ENCODE measurements at regions not wholly inside any gene's neighbourhood (a gene's known extent, or its start where the extent isn't known, plus 50 kb on each side); places are given as distances from the start of the nearest gene placed in this dataset.

DNA sequence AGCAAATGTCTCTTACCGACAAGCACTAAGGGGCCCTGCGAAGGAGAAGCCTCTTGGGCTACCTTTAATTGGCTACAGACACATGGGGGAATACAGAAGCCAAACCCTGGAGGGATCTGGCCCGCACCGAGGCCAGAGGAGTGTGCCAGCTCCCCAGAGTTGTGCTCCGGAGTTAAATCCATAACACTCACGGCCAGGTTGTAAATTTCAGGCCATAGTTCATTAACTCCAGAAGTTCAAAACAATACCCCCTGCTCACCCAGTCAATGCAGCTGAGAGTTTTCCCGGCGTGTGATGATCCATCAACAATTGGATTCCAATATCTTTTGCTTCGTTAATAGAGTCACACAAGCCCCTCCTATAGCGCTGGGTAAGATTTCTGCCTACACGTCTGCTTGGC, 371.5 kb downstream of the NXPE2 start:
- intact Hi-C loops (cut with DNase I): no loop called here
- H3K9me3 ChIP-seq: no peaks in the 10 kb centered on the region
- no peak overlapping the region for H3K4me3 ChIP-seq
- TF ChIP-seq, protein P1, sequence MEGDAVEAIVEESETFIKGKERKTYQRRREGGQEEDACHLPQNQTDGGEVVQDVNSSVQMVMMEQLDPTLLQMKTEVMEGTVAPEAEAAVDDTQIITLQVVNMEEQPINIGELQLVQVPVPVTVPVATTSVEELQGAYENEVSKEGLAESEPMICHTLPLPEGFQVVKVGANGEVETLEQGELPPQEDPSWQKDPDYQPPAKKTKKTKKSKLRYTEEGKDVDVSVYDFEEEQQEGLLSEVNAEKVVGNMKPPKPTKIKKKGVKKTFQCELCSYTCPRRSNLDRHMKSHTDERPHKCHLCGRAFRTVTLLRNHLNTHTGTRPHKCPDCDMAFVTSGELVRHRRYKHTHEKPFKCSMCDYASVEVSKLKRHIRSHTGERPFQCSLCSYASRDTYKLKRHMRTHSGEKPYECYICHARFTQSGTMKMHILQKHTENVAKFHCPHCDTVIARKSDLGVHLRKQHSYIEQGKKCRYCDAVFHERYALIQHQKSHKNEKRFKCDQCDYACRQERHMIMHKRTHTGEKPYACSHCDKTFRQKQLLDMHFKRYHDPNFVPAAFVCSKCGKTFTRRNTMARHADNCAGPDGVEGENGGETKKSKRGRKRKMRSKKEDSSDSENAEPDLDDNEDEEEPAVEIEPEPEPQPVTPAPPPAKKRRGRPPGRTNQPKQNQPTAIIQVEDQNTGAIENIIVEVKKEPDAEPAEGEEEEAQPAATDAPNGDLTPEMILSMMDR (IDR thresholded peaks at IDR 0.05): no peak
- H3K4me1 ChIP-seq: no peaks in the 10 kb centered on the region
- H3K27me3 ChIP-seq (ENCODE audit: insufficient read depth in 3 of 3, low read length in 2 of 3): no peaks in the 10 kb centered on the region
- WGBS, 3 donors: 51 to 63% (median 53%) methylated on average over 11 of the region's 11 CpGs
- DNase-seq (no peak), ATAC-seq (no peak)
- no peak overlapping the region for H3K27ac ChIP-seq
- no peaks in the 10 kb centered on the region for H3K36me3 ChIP-seq (ENCODE audit: insufficient read depth in 1 of 2, low read depth in 1 of 2)

DNA sequence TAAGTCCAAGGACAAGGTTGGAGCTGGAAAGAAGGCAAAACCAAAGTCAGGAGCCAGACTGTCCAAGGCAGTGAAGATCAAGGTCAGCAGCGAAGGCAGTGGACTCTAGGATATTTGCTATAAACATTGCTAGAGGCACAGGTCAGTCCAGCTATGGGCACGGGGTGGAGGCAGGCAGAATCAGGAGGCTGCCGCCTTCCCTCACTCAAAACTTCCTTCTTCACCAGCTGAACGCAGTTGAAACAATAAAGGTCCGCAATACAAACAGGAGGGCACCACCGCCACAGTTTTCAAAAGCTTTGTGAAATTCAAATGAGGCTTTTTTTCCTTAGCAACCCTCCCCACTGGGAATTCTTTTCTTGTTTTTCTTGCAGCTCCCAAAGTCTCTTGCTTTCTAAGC, 372.4 kb downstream of the NXPE2 start:
- ATAC-seq: no peak
- H3K36me3 ChIP-seq (ENCODE audit: insufficient read depth in 1 of 2, low read depth in 1 of 2): no peaks in the 10 kb centered on the region
- intact Hi-C loops (cut with DNase I): no loop called here
- no peak overlapping the region for H3K27ac ChIP-seq
- peaks cover under 1% of the 10 kb centered on the region for H3K9me3 ChIP-seq
- no peaks in the 10 kb centered on the region for H3K27me3 ChIP-seq (ENCODE audit: insufficient read depth in 3 of 3, low read length in 2 of 3)
- TF ChIP-seq, protein P1 (IDR thresholded peaks at IDR 0.05): no peak
- 63 to 75% (median 74%) methylated on average over 6 of the region's 6 CpGs for WGBS, 3 donors
- no peak for DNase-seq
- no peaks in the 10 kb centered on the region for H3K4me1 ChIP-seq
- no peak overlapping the region for H3K4me3 ChIP-seq

DNA sequence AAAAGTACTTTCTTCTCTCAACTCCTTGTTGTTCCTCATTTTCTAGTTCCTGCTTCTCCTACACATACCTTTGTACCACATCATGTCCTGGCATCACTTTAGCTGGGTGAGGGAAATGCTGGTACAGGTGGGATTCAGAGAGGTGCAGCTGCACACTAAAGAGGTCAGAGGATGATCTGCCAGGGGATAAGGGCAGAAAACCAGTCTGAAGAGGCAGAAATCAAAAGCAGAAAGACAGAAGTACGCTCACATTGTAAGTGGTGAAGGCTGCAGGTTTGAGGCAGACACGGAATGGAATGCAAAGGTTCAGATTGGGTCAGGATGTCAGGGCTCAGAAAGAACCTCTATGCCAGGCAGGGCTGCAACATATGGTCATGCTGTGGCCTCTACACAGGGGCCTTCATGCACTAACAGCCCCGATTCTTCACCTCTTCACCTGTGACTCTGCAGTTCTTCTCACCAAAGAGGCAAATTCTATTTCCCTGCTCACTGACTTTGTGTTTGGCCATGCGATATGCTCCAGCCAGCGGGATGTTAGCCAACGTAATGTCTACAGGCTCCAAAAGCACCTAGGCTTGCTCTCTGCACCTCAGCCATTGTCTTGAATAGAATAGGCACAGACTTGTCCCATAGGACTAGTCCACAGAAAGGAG, 373.7 kb downstream of the NXPE2 start:
- 82 to 92% (median 86%) methylated on average over 6 of the region's 6 CpGs for whole genome bisulfite sequencing, 3 donors
- Histone ChIP-seq H3K27me3 (ENCODE audit: insufficient read depth in 3 of 3, low read length in 2 of 3) (no peaks in the 10 kb centered on the region), H3K4me3 (no peak overlapping the region), H3K9me3 (peaks cover 13% of the 10 kb centered on the region), H3K4me1 (no peaks in the 10 kb centered on the region), H3K27ac (no peak overlapping the region), H3K36me3 (ENCODE audit: insufficient read depth in 1 of 2, low read depth in 1 of 2) (no peaks in the 10 kb centered on the region)
- TF ChIP-seq, protein P1 (IDR thresholded peaks at IDR 0.05): no peak
- DNase-seq (no peak), ATAC-seq (no peak)
- intact Hi-C loops (cut with DNase I): no loop called here

DNA sequence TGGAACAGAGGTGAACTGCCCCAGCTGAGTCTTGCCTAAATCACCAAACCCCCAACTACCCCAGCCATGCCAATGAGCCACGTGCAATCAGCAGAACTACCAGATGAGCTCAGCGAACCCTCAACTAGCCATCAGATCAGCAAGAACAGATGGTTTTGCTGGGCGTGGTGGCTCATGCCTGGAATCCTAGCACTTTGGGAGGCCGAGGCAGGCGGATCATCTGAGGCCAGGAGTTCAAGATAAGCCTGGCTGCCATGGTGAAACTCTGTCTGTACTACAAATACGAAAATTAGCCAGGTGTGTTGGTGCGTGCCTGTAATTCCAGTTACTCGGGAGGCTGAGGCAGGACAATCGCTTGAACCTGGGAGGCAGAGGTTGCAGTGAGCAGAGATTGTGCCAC, 374.3 kb downstream of the NXPE2 start:
- DNase-seq (no peak), ATAC-seq (no peak)
- no peak overlapping the region for H3K4me3 ChIP-seq
- H3K27ac ChIP-seq: no peak overlapping the region
- WGBS, 3 donors: 88 to 89% (median 89%) methylated on average over 9 of the region's 9 CpGs
- H3K27me3 ChIP-seq (ENCODE audit: insufficient read depth in 3 of 3, low read length in 2 of 3): no peaks in the 10 kb centered on the region
- TF ChIP-seq, protein P1 (IDR thresholded peaks at IDR 0.05): no peak
- intact Hi-C loops (cut with DNase I): no loop called here
- peaks cover 13% of the 10 kb centered on the region for H3K9me3 ChIP-seq
- no peaks in the 10 kb centered on the region for H3K4me1 ChIP-seq
- H3K36me3 ChIP-seq (ENCODE audit: insufficient read depth in 1 of 2, low read depth in 1 of 2): no peaks in the 10 kb centered on the region

Data from psoas muscle (tissue), 7 donors.